OCI-LY3 (cell line): ENCODE measurements at regions not wholly inside any gene's neighbourhood (a gene's known extent, or its start where the extent isn't known, plus 50 kb on each side); places are given as distances from the start of the nearest gene placed in this dataset.

Experiments used
- CTCF ChIP-seq: fragments of 200-600, 300-600 bp; sonication (generic); IDR thresholded peaks from 2 replicates; pipeline ENCODE4 v1.5.1; 2014; ENCODE audit warnings: antibody characterized with exemption, low read length, low read depth
- EZH2phosphoT487 ChIP-seq: fragments of 200-600 bp; shearing (Covaris generic); IDR thresholded peaks from 2 replicates; pipeline ENCODE4 v1.6.1; 2018; ENCODE audit warnings: antibody characterized with exemption, mixed run types, low read depth

GRCh38 chr3:151940481-151940880 is 67.0 kb downstream of the SUCNR1 start:
- TF ChIP-seq CTCF, result no peak
- TF ChIP-seq EZH2phosphoT487, result no peak
